ENCODE measurements at regions not wholly inside any gene's neighbourhood (a gene's known extent, or its start where the extent isn't known, plus 50 kb on each side); places are given as distances from the start of the nearest gene placed in this dataset.

DNA sequence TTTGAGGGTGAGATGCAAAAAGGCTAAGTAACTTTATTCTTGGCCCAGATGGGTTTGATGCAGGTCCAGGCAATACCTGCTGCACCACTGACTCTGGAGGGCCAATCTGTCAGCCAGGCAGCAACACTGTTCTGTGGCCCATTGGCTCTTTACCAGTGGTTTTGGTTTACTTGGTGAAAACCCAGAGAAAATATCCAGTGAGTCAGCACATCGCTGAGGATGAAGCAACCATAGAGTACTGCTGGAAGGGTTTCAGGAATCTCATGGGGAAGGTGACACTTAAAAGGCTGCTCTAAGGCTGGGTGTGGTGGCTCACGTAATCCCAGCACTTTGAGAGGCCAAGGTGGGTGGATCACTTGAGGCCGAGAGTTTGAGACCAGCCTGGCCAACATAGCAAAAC, 192.5 kb upstream of the FAM98A start:
- no peak for DNase-seq (ENCODE audit: low read depth)

DNA sequence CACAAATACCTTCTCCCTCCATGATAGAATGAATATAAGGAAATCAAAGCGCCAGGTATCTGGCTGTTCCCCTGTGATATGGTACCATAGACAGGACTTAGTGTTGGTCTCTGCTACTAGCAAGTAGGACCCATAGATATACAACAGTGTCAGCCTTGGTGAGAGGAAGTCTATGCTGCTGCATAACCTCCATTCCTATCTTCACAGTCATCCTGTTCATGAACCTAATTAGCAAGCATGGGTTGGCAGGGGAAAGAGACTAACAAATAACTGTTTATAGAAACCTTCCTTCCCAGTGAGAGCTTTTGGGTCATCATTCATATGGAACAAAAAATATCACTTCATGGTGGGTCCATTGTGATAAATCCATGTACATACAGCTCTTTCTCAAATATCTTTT, 188.9 kb upstream of the FAM98A start:
- DNase-seq (ENCODE audit: low read depth) = no peak

DNA sequence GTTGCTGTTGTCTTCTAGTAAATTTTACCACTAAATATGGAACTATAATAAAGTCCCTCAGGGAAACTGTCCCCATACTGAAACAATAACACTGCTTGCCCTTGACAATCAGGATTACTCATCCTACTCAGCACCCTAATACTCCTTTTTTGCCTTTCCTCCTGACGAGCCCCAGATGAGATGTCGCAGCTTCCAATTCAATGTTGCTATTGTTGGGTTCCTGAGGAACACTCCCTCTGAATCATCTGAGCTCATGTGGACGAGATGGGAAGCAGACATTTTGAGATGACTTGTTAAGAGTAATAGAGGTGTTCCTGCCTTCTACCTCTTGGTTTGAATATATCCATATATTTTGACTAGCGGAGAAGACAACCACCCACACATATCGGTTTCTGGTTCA, 187.8 kb upstream of the FAM98A start:
- no peak for DNase-seq (ENCODE audit: low read depth)

DNA sequence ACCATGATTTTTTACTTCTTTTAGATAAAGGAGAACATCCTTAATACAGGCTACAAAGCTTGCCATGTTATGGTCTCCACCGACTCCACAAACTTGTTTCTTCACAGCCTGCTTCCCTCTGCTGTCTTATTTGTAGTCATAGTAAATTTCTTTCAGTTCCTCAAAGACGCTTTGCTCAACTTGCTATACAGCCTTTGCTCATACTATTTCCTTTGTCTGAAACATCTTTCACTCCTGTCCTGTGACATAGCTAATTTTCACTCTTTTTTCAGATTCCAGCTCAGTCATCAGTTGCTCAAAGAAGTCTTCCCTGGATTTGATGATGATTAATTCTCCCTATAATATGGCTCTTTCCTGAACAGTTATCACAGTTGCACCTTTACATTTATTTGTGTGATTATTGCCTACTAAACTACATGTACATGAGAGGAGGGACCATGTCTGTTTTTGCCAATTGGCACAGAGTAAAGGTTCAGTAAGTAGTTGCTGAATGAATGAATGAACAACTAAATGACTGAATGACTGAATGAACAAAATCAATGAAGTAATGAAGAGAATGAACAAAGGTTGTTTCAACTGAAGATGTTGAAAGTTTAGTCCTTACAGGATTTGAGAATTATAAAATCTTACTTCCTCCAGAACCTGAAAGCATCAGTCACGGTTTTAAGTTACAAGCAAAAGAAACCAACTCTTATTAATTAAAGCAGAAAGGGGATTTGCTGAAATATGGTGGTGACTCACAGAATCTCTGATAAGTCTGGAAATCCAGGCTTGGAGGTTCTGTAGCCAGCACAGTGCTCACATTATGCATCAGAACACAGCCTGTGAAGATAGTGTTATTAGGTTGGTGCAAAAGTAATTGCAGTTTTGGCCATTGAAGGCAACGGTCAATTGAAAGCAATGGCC, 186.4 kb upstream of the FAM98A start:
- no peak for DNase-seq (ENCODE audit: low read depth)

DNA sequence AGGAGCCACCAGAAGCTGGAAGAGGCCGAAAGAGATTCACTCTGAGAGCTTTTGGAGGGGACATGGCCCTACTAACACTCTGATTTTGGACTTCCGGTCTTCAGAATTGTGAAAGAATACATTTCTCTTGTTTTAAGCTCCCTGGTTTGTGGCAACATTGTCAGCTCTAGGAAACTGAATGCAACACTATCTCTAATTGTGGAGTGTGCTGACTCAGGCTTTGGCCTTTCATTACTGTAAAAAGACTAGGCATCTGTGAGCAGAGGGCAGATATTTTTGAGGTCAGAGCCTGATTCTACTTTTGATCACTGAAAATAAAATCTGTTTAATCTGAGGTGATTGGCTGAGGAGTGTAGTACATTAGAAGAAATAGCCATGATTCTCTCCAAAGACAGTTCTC, 185.4 kb upstream of the FAM98A start:
- no peak for DNase-seq (ENCODE audit: low read depth)

DNA sequence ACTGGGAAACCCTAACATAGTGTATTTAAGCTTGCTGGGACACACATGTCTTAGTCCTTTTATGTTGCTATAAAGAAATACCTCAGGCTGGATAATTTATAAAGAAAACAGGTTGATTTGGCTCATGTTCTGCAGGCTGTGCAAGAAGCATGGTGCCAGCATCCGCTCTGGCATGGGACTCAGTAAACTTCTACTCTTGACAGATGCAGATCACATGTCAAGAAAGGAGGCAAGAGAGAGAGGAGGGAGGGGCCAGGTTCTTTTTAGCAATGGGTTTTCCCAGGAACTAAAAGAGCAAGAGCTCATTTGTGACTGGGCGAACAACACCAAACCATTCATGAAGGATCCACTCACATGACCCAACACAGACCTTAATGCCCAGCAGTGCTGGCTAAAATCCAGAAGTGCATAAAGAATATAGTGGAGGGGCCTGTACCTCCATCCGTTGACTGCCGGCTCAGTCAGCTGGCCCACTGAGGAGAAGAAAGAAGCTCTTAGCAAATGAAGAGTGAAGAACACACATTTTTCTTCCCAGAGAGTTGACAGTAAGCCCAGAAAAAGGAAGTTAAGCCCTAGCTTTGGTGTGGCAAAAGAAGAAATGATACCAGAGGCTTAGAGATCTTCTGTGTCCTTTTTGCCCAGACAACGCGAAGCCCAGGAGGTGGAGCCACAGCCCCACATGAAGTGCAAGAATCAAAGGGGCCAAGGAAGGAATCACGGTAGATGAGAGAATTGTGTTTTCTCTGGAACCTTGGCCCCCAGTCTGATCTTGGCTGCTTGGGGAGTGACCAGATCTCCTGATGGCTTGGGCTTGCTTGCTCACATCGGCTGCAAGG, 183.5 kb upstream of the FAM98A start:
- DNase-seq (ENCODE audit: low read depth) = no peak

DNA sequence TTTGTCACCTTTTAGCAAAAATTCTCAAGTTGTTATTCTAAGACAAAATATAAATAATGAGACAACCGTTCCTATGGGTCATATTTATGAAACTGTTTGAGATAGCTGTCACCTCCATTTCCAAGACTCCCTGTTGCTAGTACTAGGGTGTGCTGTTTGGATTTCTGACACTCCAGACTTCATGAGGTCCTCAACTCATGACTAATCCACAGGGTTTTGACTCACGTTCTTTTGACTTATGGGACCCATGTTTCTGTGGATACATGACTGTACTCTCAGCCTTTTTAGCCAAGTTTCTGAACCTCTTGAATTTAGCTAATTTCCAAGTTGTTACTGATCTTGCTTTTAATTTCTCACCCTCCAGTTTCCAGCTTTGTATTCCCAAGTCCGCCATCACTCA, 178.7 kb upstream of the FAM98A start:
- no peak for DNase-seq (ENCODE audit: low read depth)

DNA sequence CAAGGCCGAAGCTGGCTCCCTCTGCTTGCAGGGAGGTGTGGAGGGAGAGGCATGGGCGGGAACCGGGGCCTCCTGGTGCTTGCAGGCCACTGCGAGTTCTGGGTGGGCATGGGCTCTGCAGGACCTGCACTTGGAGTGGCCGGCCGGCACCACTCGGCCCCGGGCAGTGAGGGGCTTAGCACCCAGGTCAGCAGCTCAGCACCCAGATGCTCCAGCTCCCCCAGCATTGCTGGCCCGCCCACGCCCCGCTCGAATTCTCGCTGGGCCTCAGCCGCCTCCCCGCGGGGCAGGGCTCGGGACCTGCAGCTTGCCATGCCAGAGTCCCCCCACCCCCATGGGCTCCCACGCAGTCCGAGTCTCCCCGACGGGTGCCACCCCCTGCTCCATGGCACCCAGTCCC, 176.2 kb upstream of the FAM98A start:
- DNase-seq (ENCODE audit: low read depth) = no peak

DNA sequence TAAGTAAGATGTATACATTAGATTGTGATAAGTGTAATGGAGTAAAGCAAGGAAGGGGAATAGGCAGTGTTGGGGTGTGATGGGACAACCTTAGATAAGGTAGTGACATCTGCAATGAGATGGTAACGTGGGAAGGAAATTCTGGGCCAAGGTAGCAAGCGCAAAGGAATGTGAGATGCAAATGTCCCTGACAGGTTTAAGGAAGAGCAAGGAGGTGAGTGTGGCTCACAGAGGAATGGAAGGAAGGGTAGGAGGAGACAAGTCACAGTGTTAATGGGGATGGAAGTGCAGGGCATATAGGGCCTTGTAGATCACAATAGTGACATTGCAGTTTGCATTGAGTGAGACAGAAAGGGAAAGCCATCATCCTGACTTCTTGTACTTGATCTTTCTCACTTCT, 170.9 kb upstream of the FAM98A start:
- DNase-seq (ENCODE audit: low read depth) = no peak

DNA sequence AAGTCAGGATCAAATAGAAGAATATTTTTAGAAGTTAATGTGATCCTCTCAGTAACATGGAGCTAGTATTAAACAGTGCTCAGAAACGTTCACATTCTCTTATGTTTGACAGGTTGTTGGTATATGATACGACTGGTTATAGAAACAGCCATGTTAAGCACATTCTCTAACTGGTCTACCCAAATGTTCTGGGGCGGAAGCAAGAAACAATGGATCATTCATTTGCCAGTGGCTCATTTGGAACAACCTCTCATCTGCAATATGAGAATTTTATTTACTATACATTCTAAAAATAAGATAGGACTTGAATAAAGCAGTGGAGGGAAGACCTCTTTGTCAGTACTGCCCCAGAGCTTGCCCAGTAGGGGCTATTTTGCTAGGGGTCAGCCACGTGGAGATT, 167.1 kb upstream of the FAM98A start:
- DNase-seq (ENCODE audit: low read depth) = no peak

DNA sequence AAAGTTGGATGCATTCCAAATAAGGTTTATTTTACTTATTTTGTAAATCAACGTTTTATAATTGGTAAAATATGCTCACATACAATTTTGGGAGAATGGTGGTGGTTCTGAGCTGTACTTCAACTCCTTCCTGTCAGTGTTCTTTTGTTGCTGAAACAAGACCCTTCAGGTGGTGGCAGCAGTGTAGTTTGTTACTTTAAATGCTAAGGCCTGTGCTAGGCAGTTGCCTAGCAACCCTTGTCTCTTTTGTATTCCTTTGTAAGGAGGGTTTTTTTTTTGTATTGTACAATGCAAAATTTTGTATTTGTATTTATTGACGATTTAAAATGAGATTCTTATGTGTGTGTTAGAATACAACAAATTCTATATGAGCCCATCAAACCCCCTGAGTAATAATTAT, 166.0 kb upstream of the FAM98A start:
- no peak for DNase-seq (ENCODE audit: low read depth)

DNA sequence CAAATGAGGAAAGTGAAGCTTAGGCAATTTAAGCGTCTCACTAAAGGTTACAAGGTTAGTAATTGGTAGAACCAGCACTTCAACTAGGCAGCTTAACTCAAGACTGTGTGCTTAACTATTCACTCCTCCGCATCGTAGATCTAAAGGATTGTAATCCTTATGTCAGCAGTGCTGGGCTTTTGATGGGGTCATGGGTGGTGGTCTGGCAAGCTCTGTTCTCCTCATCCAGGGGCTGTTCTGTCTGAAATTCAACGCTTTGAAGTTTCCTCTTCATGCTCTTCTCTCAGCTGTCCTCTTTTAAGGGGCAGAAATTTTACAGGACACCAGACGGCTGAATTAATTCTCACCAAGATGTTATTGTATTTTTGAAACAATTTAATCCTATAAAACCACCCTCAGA, 165.5 kb upstream of the FAM98A start:
- DNase-seq (ENCODE audit: low read depth) = no peak

DNA sequence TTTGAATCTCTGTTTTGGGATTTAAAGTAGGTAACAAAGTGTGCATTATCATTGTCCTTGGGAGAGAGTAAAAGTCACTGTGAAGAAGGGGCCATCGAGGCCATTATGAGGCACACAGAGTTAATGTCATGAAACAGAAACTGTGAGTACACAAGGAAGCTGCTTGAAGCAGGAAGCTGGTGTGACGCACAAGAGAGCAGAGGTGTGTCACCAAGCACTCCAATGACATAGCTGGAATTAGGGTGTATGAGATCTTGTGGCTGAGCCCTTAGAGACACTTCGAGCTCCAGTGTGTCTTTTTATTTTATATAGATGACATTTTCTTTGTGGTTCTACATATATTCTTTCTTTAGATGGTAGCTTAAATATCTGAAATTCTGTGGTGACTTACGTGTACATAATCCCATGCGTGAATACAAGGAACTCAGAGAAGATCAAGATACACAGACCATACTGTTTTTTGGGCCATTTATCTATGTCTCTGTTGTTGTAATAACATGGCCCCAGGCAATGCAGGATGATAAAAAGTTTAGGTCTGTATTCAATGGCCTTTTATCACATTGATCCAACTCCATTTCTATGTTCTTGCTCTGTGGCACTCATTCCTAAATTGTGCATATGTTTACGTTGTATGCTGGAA, 164.7 kb upstream of the FAM98A start:
- no peak for DNase-seq (ENCODE audit: low read depth)

DNA sequence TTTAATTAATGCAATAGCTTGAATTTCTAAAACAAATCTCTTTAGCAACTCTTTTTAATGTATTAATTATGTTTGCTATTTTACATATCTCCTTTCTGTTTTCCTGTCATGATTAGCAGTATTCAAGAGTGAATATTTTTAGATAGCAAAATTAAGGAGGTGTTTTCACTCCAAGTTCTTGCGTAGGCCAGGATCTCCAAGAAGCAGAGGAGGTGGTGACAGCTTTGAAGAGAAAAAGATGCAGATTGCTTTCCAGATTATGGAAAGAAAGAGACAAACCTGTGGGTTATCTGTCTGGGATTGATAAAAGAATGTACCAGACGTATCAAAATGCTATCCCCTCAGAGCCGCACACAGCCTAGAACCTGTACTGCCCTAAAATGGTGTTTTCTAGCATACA, 163.5 kb upstream of the FAM98A start:
- no peak for DNase-seq (ENCODE audit: low read depth)

DNA sequence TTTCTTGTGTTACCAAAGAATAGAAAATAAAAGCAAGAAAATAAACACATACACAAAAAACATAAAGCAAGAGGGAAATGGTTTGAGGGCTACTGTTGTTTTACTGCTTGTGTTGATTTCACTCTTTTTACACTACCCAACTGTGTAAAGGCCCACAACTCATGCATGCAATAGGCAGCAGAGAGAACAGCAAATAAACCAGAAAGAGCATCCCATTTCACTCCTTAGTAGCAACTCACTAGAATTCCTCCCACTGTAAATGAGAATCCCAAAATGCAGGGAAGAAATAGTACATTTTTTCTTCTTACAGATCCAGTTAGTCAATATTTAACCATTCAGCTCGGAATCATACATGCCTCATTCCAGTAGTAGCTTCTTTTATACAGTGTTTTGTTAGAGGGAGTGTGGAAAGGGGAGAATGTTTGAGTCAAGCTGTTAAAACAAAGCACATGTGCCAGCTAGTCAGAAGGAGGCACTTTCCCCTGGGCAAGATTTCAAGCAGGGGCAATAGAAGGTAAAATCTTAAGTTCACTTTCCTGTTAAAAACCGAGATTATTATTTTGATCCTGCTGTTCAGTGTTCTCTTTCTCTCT, 147.2 kb upstream of the FAM98A start:
- DNase-seq (ENCODE audit: low read depth) = no peak

DNA sequence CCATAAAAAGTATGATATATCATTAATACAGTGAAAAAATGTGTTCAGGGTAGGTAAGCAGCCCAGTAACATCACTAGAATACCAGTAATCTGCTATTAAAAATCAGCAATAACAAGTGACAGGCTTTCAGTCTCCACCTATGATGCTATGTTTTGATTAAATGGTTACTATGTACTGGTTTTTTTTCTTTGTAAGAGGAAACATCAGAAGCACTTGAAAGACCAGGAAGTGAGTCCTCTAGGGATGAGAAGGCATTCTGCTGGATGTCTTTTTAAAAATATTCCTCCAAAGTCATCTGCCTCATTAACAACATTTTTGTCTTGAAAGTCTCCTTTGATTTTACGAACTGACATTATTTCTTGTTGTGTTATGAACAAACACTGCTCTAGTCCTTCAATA, 136.0 kb upstream of the FAM98A start:
- no peak for DNase-seq (ENCODE audit: low read depth)

DNA sequence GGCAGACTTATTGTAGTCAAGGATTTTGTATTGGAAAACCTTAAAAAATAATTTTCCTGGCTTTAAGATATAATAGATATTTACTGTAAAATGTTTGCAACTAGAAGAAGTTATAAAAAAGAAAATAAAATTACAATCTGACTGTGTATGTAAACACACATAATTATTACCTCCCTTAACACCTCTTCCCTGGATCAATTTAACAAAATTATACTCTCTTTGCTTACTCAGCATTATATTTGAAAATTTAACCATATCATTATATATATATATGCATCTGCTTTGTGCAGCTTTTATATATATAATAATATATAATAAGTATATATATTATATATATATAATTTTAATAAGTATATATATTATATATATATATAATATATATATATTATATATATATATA, 131.7 kb upstream of the FAM98A start:
- no peak for DNase-seq (ENCODE audit: low read depth)

DNA sequence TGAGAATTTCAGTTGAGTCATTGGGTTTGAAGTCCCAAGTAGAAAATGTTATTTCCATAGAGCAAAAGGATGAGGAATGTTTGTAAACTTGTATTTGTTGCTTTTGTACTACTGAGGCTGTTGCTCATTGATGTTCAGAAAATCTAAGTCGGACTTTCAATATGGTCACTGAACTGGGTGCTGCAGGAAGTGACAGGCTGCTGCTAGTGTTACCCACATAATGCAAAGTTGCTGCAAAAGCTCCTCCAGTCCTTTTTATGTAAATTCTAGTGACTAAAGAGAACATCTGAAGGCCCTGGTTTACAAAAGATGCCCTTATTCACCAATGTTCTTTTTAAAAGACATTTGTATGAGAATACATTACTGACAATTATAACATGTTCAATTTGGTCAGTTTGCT, 131.1 kb upstream of the FAM98A start:
- no peak for DNase-seq (ENCODE audit: low read depth)

DNA sequence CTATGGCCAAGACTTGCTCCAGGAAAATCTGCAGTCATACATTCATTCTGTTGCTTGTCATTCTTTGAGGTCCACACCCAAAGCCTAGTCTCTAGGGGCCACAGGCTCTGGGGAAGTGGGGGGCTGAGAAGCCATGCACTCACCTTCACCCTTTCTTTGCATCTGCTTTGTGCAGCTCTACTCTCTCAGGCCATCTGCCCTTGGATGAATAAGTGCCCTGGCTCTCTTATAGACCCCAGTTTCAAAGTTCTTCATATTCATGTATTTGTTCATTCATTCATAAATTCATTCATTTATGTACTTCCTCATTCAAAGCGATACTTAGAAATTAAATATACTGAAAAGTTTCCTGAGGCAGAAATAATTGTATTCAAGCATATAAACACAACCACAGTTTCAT, 130.3 kb upstream of the FAM98A start:
- no peak for DNase-seq (ENCODE audit: low read depth)

DNA sequence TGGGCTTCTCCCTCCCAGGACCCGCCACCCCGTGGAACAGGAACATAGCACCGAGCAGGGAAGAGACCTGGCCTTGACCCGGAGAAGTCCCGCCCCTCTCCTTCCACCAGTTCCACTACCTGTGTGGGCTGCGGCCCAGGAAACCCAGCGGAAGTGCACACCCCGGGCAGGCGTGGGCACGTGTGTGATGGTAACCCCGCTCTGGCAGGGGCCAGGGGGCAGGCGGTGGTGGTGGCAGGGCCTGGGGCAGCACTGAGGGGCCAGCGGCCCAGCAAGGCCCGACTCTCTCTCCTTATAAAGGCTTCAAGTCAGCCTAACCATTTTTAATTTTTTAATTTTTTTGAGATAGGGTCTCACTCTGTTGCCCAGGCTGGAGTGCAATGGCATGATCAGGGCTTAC, 129.0 kb upstream of the FAM98A start:
- no peak for DNase-seq (ENCODE audit: low read depth)

DNA sequence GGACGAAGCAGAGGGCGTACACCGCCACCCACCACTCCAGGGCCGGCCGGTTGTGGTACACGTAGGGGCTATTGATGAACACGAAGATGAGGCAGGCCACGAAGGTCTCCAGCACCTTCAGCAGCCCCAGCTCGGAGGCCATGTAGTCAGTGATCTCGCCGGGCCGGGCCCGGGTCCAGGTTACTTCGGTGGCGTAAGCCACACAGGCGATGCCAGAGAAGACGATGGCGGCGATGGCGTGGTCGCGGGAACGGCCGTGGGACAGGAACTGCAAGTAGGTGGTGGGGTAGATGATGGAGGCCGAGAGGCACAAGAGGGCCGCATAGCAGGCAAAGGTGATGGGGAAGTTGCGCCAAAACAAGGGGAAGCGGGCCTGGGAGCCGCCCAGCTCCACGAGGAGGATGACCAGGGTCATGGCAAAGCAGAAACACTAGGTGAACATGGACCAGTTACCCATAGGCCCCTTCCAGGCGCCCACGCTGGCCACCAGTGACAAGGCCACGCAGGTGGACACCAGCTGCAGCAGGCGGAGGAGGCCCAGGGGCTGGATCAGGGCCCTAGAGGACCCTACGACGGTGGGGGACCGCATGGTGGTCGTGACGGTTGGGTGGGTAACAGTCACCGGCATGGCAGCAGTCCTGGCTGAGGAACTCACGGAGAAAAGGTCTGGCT, 128.4 kb upstream of the FAM98A start:
- no peak for DNase-seq (ENCODE audit: low read depth)

DNA sequence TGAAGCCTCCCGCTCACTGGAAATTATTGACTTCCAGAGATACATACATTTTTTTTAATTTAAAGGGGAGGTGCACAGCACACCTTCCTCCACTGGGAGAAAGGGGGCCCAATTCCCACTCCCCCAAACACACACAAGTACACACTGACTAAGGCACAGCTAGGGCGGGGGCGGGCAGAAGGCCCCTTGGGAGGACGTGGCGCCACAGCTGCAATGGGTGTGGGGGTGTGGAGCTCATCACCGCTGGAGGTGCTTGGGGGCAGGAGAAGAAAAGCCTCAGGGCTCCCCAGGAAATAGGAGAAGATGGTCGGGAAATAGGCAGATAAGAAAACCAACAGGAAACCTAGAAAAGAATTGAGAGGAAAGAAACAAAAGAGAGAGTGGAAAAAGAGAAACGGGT, 127.3 kb upstream of the FAM98A start:
- DNase-seq (ENCODE audit: low read depth) = no peak
